K562 (cell line): ENCODE measurements at regions not wholly inside any gene's neighbourhood (a gene's known extent, or its start where the extent isn't known, plus 50 kb on each side); places are given as distances from the start of the nearest gene placed in this dataset.

Experiments
- ATAC-seq: fragments of 200-7000 bp; cut with Tn5 transposase; 3 replicates; pipeline ENCODE4 v1.9.1; 2020; ENCODE audit warnings: moderate library complexity
- BruUV-seq: library from RNA; stranded (reverse); fragments of 400-500 nt; replicated peaks from 2 replicates; lab custom pipeline; 2021; lab: Mats Ljungman, UMichigan
- CTCF ChIA-PET: fragments of 300-600 bp; formaldehyde crosslinking; extraction: SDS; loops from one replicate; lab custom pipeline; 2021; ENCODE audit warnings: low intra/inter-chr PET ratio; lab: Yijun Ruan, JAX
- POLR2A ChIA-PET: fragments of 300-600, 350-650 bp; sonication (Branson Sonifier 250); formaldehyde crosslinking; extraction: SDS; loops from one replicate; lab custom pipeline; 2021; ENCODE audit warnings: antibody characterized with exemption, inconsistent platforms; lab: Yijun Ruan, JAX
- DNase-seq, 4 experiments: peaks; one replicate each; pipeline versions ENCODE4 v3.0.0 to v3.0.0-alpha.2; 2011 to 2018; ENCODE audit warnings: low spot score in 3 of 4, mixed read lengths in 3 of 4; ENCODE audit errors: extremely low read depth in 1 of 4
- FAIRE-seq: peaks from 2 replicates; lab custom pipeline; 2011; peaks lifted over from hg19 to GRCh38; lab: Jason Lieb, UNC
- H2AFZ ChIP-seq: 2 replicates; pipeline ENCODE4 v1.6.0; 2011; ENCODE audit warnings: low read depth, low read length, control low read depth, inconsistent platforms
- H3K27ac ChIP-seq: fragments of 200-600 bp; 3 replicates; pipeline ENCODE4 v1.8.0; 2011; ENCODE audit warnings: low read depth, mild to moderate bottlenecking, control low read depth, inconsistent platforms, low read length, moderate library complexity, mixed read lengths; ENCODE audit errors: extremely low read depth
- H3K27me3 ChIP-seq, 2 experiments: fragments of 300-600 bp in 1 of 2; 2 replicates in 1 of 2; 3 replicates in 1 of 2; pipeline versions ENCODE4 v1.6.0 to v1.8.0; 2011; ENCODE audit warnings: inconsistent platforms in 2 of 2, low read length in 2 of 2, mild to moderate bottlenecking in 1 of 2, mixed read lengths in 1 of 2, moderate library complexity in 1 of 2; ENCODE audit not compliant: control insufficient read depth in 2 of 2, insufficient read depth in 2 of 2
- H3K36me3 ChIP-seq: fragments of 300-600 bp; 3 replicates; pipeline ENCODE4 v1.8.0; 2011; ENCODE audit warnings: mild to moderate bottlenecking, low read length, inconsistent platforms; ENCODE audit not compliant: control insufficient read depth, insufficient read depth
- H3K4me1 ChIP-seq, 2 experiments: fragments of 200-600 bp in 1 of 2; replicated peaks in 1 of 2; 2 replicates in 1 of 2; 3 replicates in 1 of 2; pipeline versions ENCODE4 v1.5.1 to v1.8.0; 2011; ENCODE audit warnings: inconsistent platforms in 2 of 2, low read length in 2 of 2, mild to moderate bottlenecking in 1 of 2, mixed read lengths in 1 of 2, moderate library complexity in 1 of 2; ENCODE audit not compliant: control insufficient read depth in 2 of 2, insufficient read depth in 2 of 2
- H3K4me2 ChIP-seq: 2 replicates; pipeline ENCODE4 v1.6.1; 2011; ENCODE audit warnings: low read length, control low read depth, inconsistent platforms, mixed read lengths; ENCODE audit not compliant: insufficient read depth
- H3K4me3 ChIP-seq: fragments of 200-600 bp; sonication (generic), shearing (Covaris generic); 2 replicates; pipeline ENCODE4 v1.5.1; 2016; ENCODE audit warnings: control low read depth, inconsistent platforms
- H3K79me2 ChIP-seq: fragments of 200-600 bp; 3 replicates; pipeline ENCODE4 v1.8.0; 2011; ENCODE audit warnings: low read length, inconsistent platforms; ENCODE audit not compliant: control insufficient read depth, insufficient read depth
- H3K9ac ChIP-seq, 2 experiments: 2 replicates each; pipeline versions ENCODE4 v1.6.0 to v1.6.1; 2011; ENCODE audit warnings: low read depth in 2 of 2, low read length in 2 of 2, control low read depth in 1 of 2, inconsistent platforms in 1 of 2, mild to moderate bottlenecking in 1 of 2, mixed read lengths in 1 of 2; ENCODE audit not compliant: insufficient read depth in 1 of 2
- H3K9me1 ChIP-seq: one replicate; pipeline ENCODE4 v1.6.0; 2011; ENCODE audit warnings: inconsistent platforms, mild to moderate bottlenecking, low read length, moderate library complexity; ENCODE audit not compliant: control insufficient read depth, insufficient read depth
- H3K9me3 ChIP-seq: replicated peaks from 2 replicates; pipeline ENCODE4 v1.5.1; 2011; ENCODE audit warnings: low read depth, low read length, inconsistent platforms; ENCODE audit not compliant: control insufficient read depth, insufficient read depth
- H4K20me1 ChIP-seq: replicated peaks from 2 replicates; pipeline ENCODE4 v1.6.1; 2011; ENCODE audit warnings: low read length, inconsistent platforms, mixed read lengths; ENCODE audit not compliant: control insufficient read depth, insufficient read depth
- ARNT ChIP-seq, 2 experiments: fragments of 450-650 bp; IDR thresholded peaks; 2 replicates each; pipeline ENCODE4 v1.6.1; 2016; ENCODE audit warnings: mild to moderate bottlenecking in 1 of 2
- ATF7 ChIP-seq: fragments of 450-650 bp; IDR thresholded peaks from 2 replicates; pipeline ENCODE4 v1.7.1; 2014; ENCODE audit warnings: mild to moderate bottlenecking, moderate library complexity
- CEBPB ChIP-seq: fragments of 450-650 bp; IDR thresholded peaks from 2 replicates; pipeline ENCODE4 v1.6.1; 2016; ENCODE audit warnings: missing genetic modification characterization, missing compliant biosample characterization
- CREB5 ChIP-seq: fragments of 250-450 bp; sonication (Bioruptor Pico); IDR thresholded peaks from 2 replicates; pipeline ENCODE4 v1.5.0; 2020; ENCODE audit warnings: mild to moderate bottlenecking
- CREM ChIP-seq: IDR thresholded peaks from 2 replicates; pipeline ENCODE4 v1.6.1; 2014; ENCODE audit warnings: antibody characterized with exemption, low read depth
- GMEB1 ChIP-seq: fragments of 250-450 bp; sonication (Bioruptor Pico); IDR thresholded peaks from 2 replicates; pipeline ENCODE4 v1.4.0; 2020; ENCODE audit warnings: mild to moderate bottlenecking
- RBFOX2 ChIP-seq: fragments of 200-400 bp; formaldehyde crosslinking; IDR thresholded peaks from 2 replicates; pipeline ENCODE4 v1.6.1; 2017; ENCODE audit warnings: low read depth, mild to moderate bottlenecking, low read length, moderate library complexity
- RBM22 ChIP-seq: fragments of 200-400 bp; formaldehyde crosslinking; IDR thresholded peaks from 2 replicates; pipeline ENCODE4 v1.6.1; 2018; ENCODE audit warnings: low read length, low read depth; ENCODE audit not compliant: poor library complexity, severe bottlenecking
- STAG1 ChIP-seq: sonication (generic); formaldehyde crosslinking; IDR thresholded peaks from 2 replicates; pipeline ENCODE4 v1.5.0; 2020; ENCODE audit warnings: missing genetic modification reagents, borderline replicate concordance
- TAF7 ChIP-seq: fragments of 450-650 bp; IDR thresholded peaks from 2 replicates; pipeline ENCODE4 v1.6.1; 2016; ENCODE audit warnings: missing genetic modification characterization, missing compliant biosample characterization
- ZKSCAN1 ChIP-seq: fragments of 150-350 bp; IDR thresholded peaks from 2 replicates; pipeline ENCODE4 v1.6.1; 2016; ENCODE audit warnings: low read depth, low read length
- ZKSCAN8 ChIP-seq: fragments of 200-800 bp; sonication (Bioruptor generic); IDR thresholded peaks from 2 replicates; pipeline ENCODE4 v1.6.1; 2016; ENCODE audit warnings: missing genetic modification characterization, missing compliant biosample characterization
- ZNF507 ChIP-seq: conservative IDR thresholded peaks from 2 replicates; pipeline ENCODE4 v1.6.1; 2017; ENCODE audit warnings: missing genetic modification characterization, missing compliant biosample characterization
- ZNF830 ChIP-seq: fragments of 250-450 bp; sonication (Bioruptor Pico); IDR thresholded peaks from 2 replicates; pipeline ENCODE4 v1.5.0; 2021; ENCODE audit warnings: mild to moderate bottlenecking
- in situ Hi-C: fragments of 300-500 bp; cut with MboI; formaldehyde crosslinking; loops from 4 replicates; pipeline ENCODE4 v1.15.0; 2018; ENCODE audit warnings: inconsistent platforms, mixed read lengths
- intact Hi-C: fragments of 100-400 bp; cut with micrococcal nuclease; formaldehyde crosslinking; loops from 2 replicates; pipeline ENCODE4 v1.14.2; 2022

GRCh38 chr1:94603663-94604062, 62.1 kb upstream of the F3 start:
- Histone ChIP-seq H3K9me3 (no peaks in the 10 kb centered on the region), H3K9me1 (no peaks in the 10 kb centered on the region), H4K20me1 (no peaks in the 10 kb centered on the region), H3K4me3 (no peak overlapping the region), H2AFZ (no peak overlapping the region), H3K27me3 (peaks cover 3 to 12% of the 10 kb centered on the region in 2 experiments; a peak in 2 of 5 replicates), H3K36me3 (no peaks in the 10 kb centered on the region), H3K4me2 (no peak overlapping the region), H3K27ac (no peak overlapping the region), H3K9ac (no peak overlapping the region), H3K79me2 (no peaks in the 10 kb centered on the region), H3K4me1 (peaks cover 0 to 4% of the 10 kb centered on the region in 2 experiments; a peak in 2 of 5 replicates)
- DNase-seq (no peak), FAIRE-seq (no peak), ATAC-seq (no peak)
- POLR2A ChIA-PET, result no interaction called here
- TF ChIP-seq RBFOX2 (no peak), RBM22 (no peak), CREM (no peak), CREB5 (no peak), ATF7 (no peak), CEBPB (no peak), ZKSCAN8 (CRISPR knock-in tag) (no peak), ZKSCAN1 (no peak), ARNT (IDR thresholded peaks at IDR 0.05) (no peak), STAG1 (CRISPR knock-in tag) (no peak), GMEB1 (CRISPR knock-in tag) (no peak), TAF7 (tag) (no peak), ZNF830 (CRISPR knock-in tag) (no peak), ZNF507 (tag) (no peak)
- CTCF ChIA-PET, result no interaction called here
- no TSS peak for BruUV-seq
- in situ Hi-C loops (no loop called here), intact Hi-C loops (loop anchor here (10.0 kb wide), 1 partner anchor 201 kb away; no protein-coding TSS in a partner anchor)
